ENCODE measurements at regions not wholly inside any gene's neighbourhood (a gene's known extent, or its start where the extent isn't known, plus 50 kb on each side); places are given as distances from the start of the nearest gene placed in this dataset.
"Not testable (repeated sequence)": the region's sequence is repeated elsewhere in the genome, so short reads cannot be mapped to it uniquely, and the experiment has no call there.

DNA sequence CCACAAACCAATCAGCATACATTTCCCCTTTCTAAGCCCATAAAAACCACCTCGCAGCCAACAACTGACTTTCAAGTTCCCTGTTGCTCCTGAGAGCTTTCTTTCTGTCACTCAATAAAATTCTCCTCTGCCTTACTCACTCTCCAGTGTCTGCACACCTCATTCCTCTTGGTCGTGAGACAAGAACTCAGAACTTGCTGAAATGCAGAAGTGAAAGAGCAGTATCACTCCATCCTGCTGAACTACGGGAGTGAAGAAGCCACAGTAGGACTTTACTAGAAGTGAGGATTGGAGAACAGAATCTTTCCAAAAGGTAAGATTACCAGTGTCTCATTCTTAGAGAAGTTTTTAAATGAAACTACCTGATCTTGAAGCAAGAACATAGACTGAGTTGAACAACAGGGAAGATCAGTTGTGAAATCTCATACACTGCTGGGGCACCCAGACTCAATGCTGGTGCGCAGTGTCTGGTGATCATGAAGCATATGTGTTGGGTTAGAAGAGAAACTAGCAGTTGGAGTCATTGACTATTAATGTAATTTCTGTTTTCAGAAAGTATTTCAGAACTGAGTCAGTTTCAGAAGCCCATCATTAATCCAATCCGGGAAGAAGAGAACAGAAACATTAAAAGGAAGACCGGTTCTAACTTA lies 726.9 kb upstream of the TMPRSS15 start:
- H3K27ac Mint-ChIP-seq: no peak overlapping the region
- no peaks in the 10 kb centered on the region for H3K4me1 Mint-ChIP-seq
- no peak for DNase-seq
- no peaks in the 10 kb centered on the region for H3K36me3 Mint-ChIP-seq (ENCODE audit: low read depth)
- no peak for ATAC-seq
- no peaks in the 10 kb centered on the region for H3K27me3 Mint-ChIP-seq
- H3K9me3 ChIP-seq (ENCODE audit: control insufficient read depth, low read length, poor library complexity, severe bottlenecking): no peaks in the 10 kb centered on the region
- no peak overlapping the region for H3K4me3 Mint-ChIP-seq

DNA sequence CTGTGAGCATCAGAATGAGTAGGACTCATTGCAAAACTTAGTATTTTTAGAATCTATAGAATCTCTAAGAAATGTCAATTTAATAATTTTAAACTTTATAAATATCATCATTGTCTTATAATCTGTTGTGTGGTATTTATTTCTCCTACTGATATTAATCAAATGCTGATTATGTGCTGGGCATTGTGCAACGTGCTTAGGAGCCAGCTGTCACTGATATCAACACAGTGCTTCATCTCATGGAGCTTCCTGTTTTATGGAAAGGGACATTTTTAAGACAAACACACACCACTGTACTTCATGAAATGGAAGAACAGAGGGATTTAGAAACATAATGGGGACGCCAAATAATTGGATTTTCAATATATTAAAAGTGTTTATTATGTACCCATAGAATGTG lies 737.9 kb upstream of the TMPRSS15 start:
- no peak overlapping the region for H3K4me3 Mint-ChIP-seq
- H3K9me3 ChIP-seq (ENCODE audit: control insufficient read depth, low read length, poor library complexity, severe bottlenecking): no peaks in the 10 kb centered on the region
- ATAC-seq: no peak
- H3K4me1 Mint-ChIP-seq: no peaks in the 10 kb centered on the region
- H3K27me3 Mint-ChIP-seq: no peaks in the 10 kb centered on the region
- no peaks in the 10 kb centered on the region for H3K36me3 Mint-ChIP-seq (ENCODE audit: low read depth)
- H3K27ac Mint-ChIP-seq: no peak overlapping the region
- DNase-seq: no peak

GRCh38 chr21:19145682-19146293 lies 742.2 kb upstream of the TMPRSS15 start:
- no peaks in the 10 kb centered on the region for H3K27me3 Mint-ChIP-seq
- H3K4me1 Mint-ChIP-seq: no peaks in the 10 kb centered on the region
- H3K27ac Mint-ChIP-seq: no peak overlapping the region
- DNase-seq (no peak), ATAC-seq (no peak)
- no peaks in the 10 kb centered on the region for H3K36me3 Mint-ChIP-seq (ENCODE audit: low read depth)
- no peaks in the 10 kb centered on the region for H3K9me3 ChIP-seq (ENCODE audit: control insufficient read depth, low read length, poor library complexity, severe bottlenecking)
- no peak overlapping the region for H3K4me3 Mint-ChIP-seq

DNA sequence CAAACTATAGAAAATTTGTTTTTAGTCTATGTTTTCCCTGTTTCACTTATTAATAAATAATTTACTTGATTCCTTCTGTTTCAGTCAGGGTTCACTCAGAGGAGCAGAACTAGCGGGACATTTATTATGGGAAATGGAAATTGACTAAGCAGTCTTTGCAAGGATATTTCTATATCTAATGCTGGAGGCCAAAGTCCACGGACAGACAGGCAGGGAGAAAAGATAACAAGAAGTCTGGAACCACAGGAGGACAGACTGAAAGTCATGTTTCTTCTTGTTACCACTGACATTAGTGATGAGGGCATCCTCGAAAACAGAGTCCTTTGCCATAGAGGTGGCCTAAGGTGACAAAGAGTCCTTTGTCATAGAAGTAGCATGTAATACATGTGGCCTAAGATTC lies 744.5 kb upstream of the TMPRSS15 start:
- Mint-ChIP-seq H3K4me3 (no peak overlapping the region), H3K27me3 (no peaks in the 10 kb centered on the region), H3K4me1 (no peaks in the 10 kb centered on the region), H3K36me3 (ENCODE audit: low read depth) (no peaks in the 10 kb centered on the region), H3K27ac (no peak overlapping the region)
- no peak for ATAC-seq
- no peaks in the 10 kb centered on the region for H3K9me3 ChIP-seq (ENCODE audit: control insufficient read depth, low read length, poor library complexity, severe bottlenecking)
- DNase-seq: no peak

- no peaks in the 10 kb centered on the region for H3K36me3 Mint-ChIP-seq (ENCODE audit: low read depth)
- H3K9me3 ChIP-seq (ENCODE audit: control insufficient read depth, low read length, poor library complexity, severe bottlenecking): no peaks in the 10 kb centered on the region
- no peak for DNase-seq
- no peak for ATAC-seq
- no peaks in the 10 kb centered on the region for H3K4me1 Mint-ChIP-seq
- H3K27ac Mint-ChIP-seq: no peak overlapping the region
- no peaks in the 10 kb centered on the region for H3K27me3 Mint-ChIP-seq
- H3K4me3 Mint-ChIP-seq: no peak overlapping the region
Observed at GRCh38 chr21:19171585-19171984, 768.0 kb upstream of the TMPRSS15 start.

DNA sequence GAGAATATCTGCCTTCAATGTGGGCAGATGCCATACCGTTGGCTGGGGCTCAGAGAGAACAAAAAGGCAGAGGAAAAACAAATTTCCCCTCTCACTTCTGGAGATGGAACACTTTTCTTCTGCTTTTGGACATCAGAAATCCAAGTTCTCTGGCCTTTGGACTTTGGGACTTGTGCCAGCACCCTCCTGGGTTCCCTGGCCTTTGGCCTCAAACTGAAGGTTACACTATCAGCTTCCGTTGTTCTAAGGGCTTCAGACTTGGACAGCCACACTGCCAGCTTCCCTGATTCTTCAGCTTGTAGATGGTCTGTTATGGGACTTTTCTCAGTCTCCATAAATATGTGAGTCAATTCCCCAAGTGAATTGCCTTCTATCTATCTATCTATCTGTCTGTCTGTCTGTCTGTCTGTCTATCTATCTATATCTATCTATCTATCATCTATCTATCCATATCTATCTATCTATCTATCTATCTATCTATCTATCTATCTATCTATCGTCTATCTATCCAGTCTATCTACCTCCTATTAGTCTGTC lies 778.1 kb upstream of the TMPRSS15 start:
- ATAC-seq: no peak

DNA sequence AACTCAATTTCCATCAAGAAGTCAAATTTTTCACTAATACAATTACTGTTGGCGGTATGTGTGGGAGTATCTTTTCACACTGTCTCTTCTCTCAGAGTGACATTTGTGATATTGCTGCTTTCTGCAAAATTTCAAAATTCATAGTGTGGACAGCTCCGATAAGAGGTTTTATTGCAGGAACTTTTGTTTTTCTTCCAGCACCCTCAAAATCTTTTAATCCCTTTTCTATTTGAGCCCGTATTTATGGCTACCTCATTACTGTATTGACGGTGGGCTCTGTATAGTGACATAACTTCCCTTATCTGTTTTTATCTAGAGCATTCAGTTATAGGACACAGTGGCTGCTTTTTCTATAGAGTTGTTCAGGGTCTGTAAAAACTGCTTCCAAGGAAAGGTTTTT lies 794.4 kb upstream of the TMPRSS15 start:
- DNase-seq: no peak
- ATAC-seq: no peak

More for the DNA sequence above, 778.1 kb upstream of the TMPRSS15 start:
- no peak for DNase-seq
- Mint-ChIP-seq H3K27ac (no peak overlapping the region), H3K27me3 (no peaks in the 10 kb centered on the region), H3K4me3 (no peak overlapping the region), H3K36me3 (ENCODE audit: low read depth) (no peaks in the 10 kb centered on the region), H3K4me1 (no peaks in the 10 kb centered on the region)
- H3K9me3 ChIP-seq (ENCODE audit: control insufficient read depth, low read length, poor library complexity, severe bottlenecking): no peaks in the 10 kb centered on the region

GRCh38 chr21:19198801-19199200 lies 795.2 kb upstream of the TMPRSS15 start:
- H3K27ac Mint-ChIP-seq: no peak overlapping the region
- no peak overlapping the region for H3K4me3 Mint-ChIP-seq
- ATAC-seq (no peak), DNase-seq (no peak)
- no peaks in the 10 kb centered on the region for H3K4me1 Mint-ChIP-seq
- H3K27me3 Mint-ChIP-seq: no peaks in the 10 kb centered on the region
- no peaks in the 10 kb centered on the region for H3K36me3 Mint-ChIP-seq (ENCODE audit: low read depth)
- no peaks in the 10 kb centered on the region for H3K9me3 ChIP-seq (ENCODE audit: control insufficient read depth, low read length, poor library complexity, severe bottlenecking)

More for the DNA sequence above, 794.4 kb upstream of the TMPRSS15 start:
- Mint-ChIP-seq H3K27me3 (no peaks in the 10 kb centered on the region), H3K4me1 (no peaks in the 10 kb centered on the region), H3K36me3 (ENCODE audit: low read depth) (no peaks in the 10 kb centered on the region), H3K27ac (no peak overlapping the region), H3K4me3 (no peak overlapping the region)
- no peaks in the 10 kb centered on the region for H3K9me3 ChIP-seq (ENCODE audit: control insufficient read depth, low read length, poor library complexity, severe bottlenecking)

DNA sequence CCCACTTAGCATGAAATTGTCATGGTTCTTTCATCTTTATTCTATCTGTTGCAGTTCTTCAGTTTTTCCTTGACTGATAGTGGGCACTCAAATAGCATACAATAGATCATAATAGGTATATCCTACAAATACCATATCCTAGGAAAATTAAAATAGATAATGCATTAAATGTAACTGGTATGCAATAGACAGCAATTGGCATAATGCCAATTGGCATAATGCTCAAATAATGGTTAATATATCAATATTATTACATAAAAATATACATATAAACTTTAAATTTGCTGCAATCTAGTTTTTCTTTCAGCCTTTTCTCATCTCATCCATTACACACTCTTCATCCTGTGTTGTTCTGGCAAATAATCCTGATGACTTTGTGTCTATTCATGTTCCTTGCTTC lies 814.6 kb upstream of the TMPRSS15 start:
- Mint-ChIP-seq H3K4me3 (no peak overlapping the region), H3K36me3 (ENCODE audit: low read depth) (no peaks in the 10 kb centered on the region), H3K27ac (no peak overlapping the region), H3K4me1 (no peaks in the 10 kb centered on the region), H3K27me3 (no peaks in the 10 kb centered on the region)
- DNase-seq (no peak), ATAC-seq (no peak)
- no peaks in the 10 kb centered on the region for H3K9me3 ChIP-seq (ENCODE audit: control insufficient read depth, low read length, poor library complexity, severe bottlenecking)

DNA sequence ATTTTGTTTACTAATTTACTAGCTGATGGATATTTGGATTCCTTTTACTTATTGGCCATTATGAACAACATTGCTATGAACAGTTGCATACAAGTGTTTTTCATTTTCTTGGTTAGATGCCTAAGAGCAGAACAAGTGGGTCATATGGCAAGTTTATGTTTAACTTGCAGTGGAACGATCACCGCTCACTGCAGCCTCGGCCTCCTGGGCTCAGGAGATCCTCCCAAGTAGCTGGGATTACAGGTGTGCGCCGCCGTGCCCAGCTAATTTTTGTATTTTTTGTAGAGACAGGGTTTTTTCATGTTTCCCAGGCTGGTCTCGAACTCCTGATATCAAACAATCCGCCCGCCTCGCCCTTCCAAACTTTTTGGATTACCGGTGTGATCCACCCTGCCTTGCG lies 820.5 kb upstream of the TMPRSS15 start:
- Mint-ChIP-seq H3K36me3 (ENCODE audit: low read depth) (no peaks in the 10 kb centered on the region), H3K27me3 (no peaks in the 10 kb centered on the region), H3K4me3 (no peak overlapping the region), H3K4me1 (no peaks in the 10 kb centered on the region), H3K27ac (no peak overlapping the region)
- no peaks in the 10 kb centered on the region for H3K9me3 ChIP-seq (ENCODE audit: control insufficient read depth, low read length, poor library complexity, severe bottlenecking)
- ATAC-seq (no peak), DNase-seq (no peak)

- peaks cover 6% of the 10 kb centered on the region for H3K9me3 ChIP-seq (ENCODE audit: control insufficient read depth, low read length, poor library complexity, severe bottlenecking)
- H3K27me3 Mint-ChIP-seq: no peaks in the 10 kb centered on the region
- DNase-seq (no peak), ATAC-seq (no peak)
- H3K4me1 Mint-ChIP-seq: no peaks in the 10 kb centered on the region
- no peaks in the 10 kb centered on the region for H3K36me3 Mint-ChIP-seq (ENCODE audit: low read depth)
- no peak overlapping the region for H3K4me3 Mint-ChIP-seq
- no peak overlapping the region for H3K27ac Mint-ChIP-seq
Observed at GRCh38 chr21:19228226-19228625, 824.6 kb upstream of the TMPRSS15 start.

DNA sequence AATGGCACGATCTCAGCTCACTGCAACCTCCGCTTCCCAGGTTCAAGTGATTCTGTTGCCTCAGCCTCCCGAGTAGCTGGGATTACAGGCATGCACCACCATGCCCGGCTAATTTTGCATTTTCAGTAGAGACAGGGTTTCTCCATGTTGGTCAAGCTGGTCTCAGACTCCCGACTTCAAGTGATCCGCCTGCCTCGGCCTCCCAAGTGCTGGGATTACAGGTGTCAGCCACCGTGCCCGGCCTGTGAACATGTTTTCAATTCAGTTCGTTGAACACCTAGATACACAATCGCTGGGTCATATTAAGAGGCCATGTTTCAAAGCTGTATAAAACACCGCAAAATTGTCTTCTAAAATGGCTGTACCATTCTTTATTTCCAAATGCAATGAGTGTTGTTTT lies 830.3 kb upstream of the TMPRSS15 start:
- not testable (repeated sequence) for H3K36me3 Mint-ChIP-seq (ENCODE audit: low read depth); H3K4me1 Mint-ChIP-seq; H3K4me3 Mint-ChIP-seq; DNase-seq; H3K9me3 ChIP-seq (ENCODE audit: control insufficient read depth, low read length, poor library complexity, severe bottlenecking); ATAC-seq; H3K27ac Mint-ChIP-seq; H3K27me3 Mint-ChIP-seq

GRCh38 chr21:19236209-19236608 lies 832.6 kb upstream of the TMPRSS15 start:
- H3K4me3 Mint-ChIP-seq: no peak overlapping the region
- no peaks in the 10 kb centered on the region for H3K27me3 Mint-ChIP-seq
- peaks cover 9% of the 10 kb centered on the region for H3K9me3 ChIP-seq (ENCODE audit: control insufficient read depth, low read length, poor library complexity, severe bottlenecking)
- ATAC-seq (no peak), DNase-seq (no peak)
- H3K27ac Mint-ChIP-seq: no peak overlapping the region
- no peaks in the 10 kb centered on the region for H3K4me1 Mint-ChIP-seq
- H3K36me3 Mint-ChIP-seq (ENCODE audit: low read depth): no peaks in the 10 kb centered on the region

GRCh38 chr21:19237608-19238007 lies 834.0 kb upstream of the TMPRSS15 start:
- Mint-ChIP-seq H3K4me1 (no peaks in the 10 kb centered on the region), H3K27me3 (no peaks in the 10 kb centered on the region), H3K27ac (no peak overlapping the region), H3K4me3 (no peak overlapping the region), H3K36me3 (ENCODE audit: low read depth) (no peaks in the 10 kb centered on the region)
- DNase-seq: no peak
- ATAC-seq: no peak
- peaks cover 7% of the 10 kb centered on the region for H3K9me3 ChIP-seq (ENCODE audit: control insufficient read depth, low read length, poor library complexity, severe bottlenecking)
